HEK293T (cell line): ENCODE measurements at regions not wholly inside any gene's neighbourhood (a gene's known extent, or its start where the extent isn't known, plus 50 kb on each side); places are given as distances from the start of the nearest gene placed in this dataset.

Experiments
- ARNT ChIP-seq: fragments of 450-650 bp; IDR thresholded peaks from 2 replicates; pipeline ENCODE4 v1.6.1; 2017; ENCODE audit warnings: mild to moderate bottlenecking
- ELF4 ChIP-seq: fragments of 450-650 bp; IDR thresholded peaks from 2 replicates; pipeline ENCODE4 v1.6.1; 2017; ENCODE audit warnings: antibody characterized with exemption
- FOXK2 ChIP-seq: fragments of 450-650 bp; IDR thresholded peaks from 2 replicates; pipeline ENCODE4 v1.6.1; 2016; ENCODE audit warnings: mild to moderate bottlenecking
- L3MBTL2 ChIP-seq: fragments of 450-650 bp; conservative IDR thresholded peaks from 2 replicates; pipeline ENCODE4 v1.6.1; 2016; ENCODE audit warnings: mild to moderate bottlenecking
- NFRKB ChIP-seq: fragments of 450-650 bp; IDR thresholded peaks from 2 replicates; pipeline ENCODE4 v1.6.1; 2016; ENCODE audit warnings: mild to moderate bottlenecking, moderate library complexity
- PKNOX1 ChIP-seq: fragments of 450-650 bp; IDR thresholded peaks from 2 replicates; pipeline ENCODE4 v1.6.1; 2016
- SP1 ChIP-seq: fragments of 450-650 bp; IDR thresholded peaks from 2 replicates; pipeline ENCODE4 v1.6.1; 2017
- SUZ12 ChIP-seq: fragments of 450-650 bp; IDR thresholded peaks from 2 replicates; pipeline ENCODE4 v1.6.1; 2016; ENCODE audit warnings: mild to moderate bottlenecking
- TARDBP ChIP-seq: fragments of 450-650 bp; IDR thresholded peaks from 2 replicates; pipeline ENCODE4 v1.6.1; 2016

- TF ChIP-seq NFRKB (no peak), FOXK2 (no peak), TARDBP (no peak), ELF4 (no peak), SUZ12 (no peak), SP1 (no peak), PKNOX1 (no peak), ARNT (no peak), L3MBTL2 (no peak)
These were observed 862.0 kb upstream of the CDH6 start for GRCh38 chr5:30331534-30331933.
